Left lung (tissue), 4 donors: ENCODE measurements at regions not wholly inside any gene's neighbourhood (a gene's known extent, or its start where the extent isn't known, plus 50 kb on each side); places are given as distances from the start of the nearest gene placed in this dataset.
"Not testable (repeated sequence)": the region's sequence is repeated elsewhere in the genome, so short reads cannot be mapped to it uniquely, and the experiment has no call there.

ENCODE experiments used
- ATAC-seq: fragments of 200-7000 bp; cut with Tn5 transposase; one replicate; pipeline ENCODE4 v1.9.1; 2020; ENCODE audit warnings: moderate library complexity
- DNase-seq, 4 donors: peaks; one replicate each; pipeline ENCODE4 v3.0.0-alpha.2; 2013 to 2020
- H3K27ac ChIP-seq, 2 donors: fragments of 200-600 bp; sonication (generic) in 1 of 2; one replicate each; pipeline versions ENCODE4 v1.5.0 to v1.8.0; 2020 to 2021
- H3K27me3 ChIP-seq, 2 donors: fragments of 200-600 bp; sonication (generic) in 1 of 2; one replicate each; pipeline versions ENCODE4 v1.5.0 to v1.8.0; 2020 to 2021
- H3K36me3 ChIP-seq, 2 donors: fragments of 200-600 bp; sonication (generic) in 1 of 2; one replicate each; pipeline versions ENCODE4 v1.5.0 to v1.8.0; 2020 to 2021
- H3K4me1 ChIP-seq, 2 donors: fragments of 200-600 bp; one replicate each; pipeline ENCODE4 v1.8.0; 2021
- H3K4me3 ChIP-seq, 2 donors: fragments of 200-600 bp; sonication (generic) in 1 of 2; one replicate each; pipeline versions ENCODE4 v1.5.0 to v1.8.0; 2020 to 2021; ENCODE audit warnings: mild to moderate bottlenecking in 1 of 2
- H3K9me3 ChIP-seq, 2 donors: fragments of 200-600 bp; sonication (generic) in 1 of 2; one replicate each; pipeline versions ENCODE4 v1.5.0 to v1.8.0; 2020 to 2021
- CTCF ChIP-seq, 2 donors: fragments of 200-600 bp; sonication (generic) in 1 of 2; IDR thresholded peaks; one replicate each; pipeline versions ENCODE4 v1.5.0 to v1.8.0; 2021; ENCODE audit warnings: antibody characterized with exemption in 2 of 2
- intact Hi-C, 2 donors: fragments of 100-400 bp; cut with DNase I; formaldehyde crosslinking; loops; one replicate each; pipeline versions ENCODE4 v1.11.2 to v1.14.2; 2022
- donor health status: DM: no; HTN: yes; CAD: no.
- donor health status: DM: no; HTN: no; CAD: no.

GRCh38 chr7:24441314-24442027, 131.8 kb upstream of the PALS2 start:
- TF ChIP-seq CTCF (IDR thresholded peaks at IDR 0.05): no peak
- Histone ChIP-seq H3K27me3 (no peaks in the 10 kb centered on the region), H3K27ac (no peak overlapping the region), H3K36me3 (no peaks in the 10 kb centered on the region), H3K9me3 (no peaks in the 10 kb centered on the region), H3K4me1 (no peaks in the 10 kb centered on the region), H3K4me3 (no peak overlapping the region)
- intact Hi-C loops: no loop called here
- peak in 2 of 4 donors; percentile 45 to 50 for DNase-seq
- no peak for ATAC-seq

- Histone ChIP-seq H3K36me3 (no peaks in the 10 kb centered on the region), H3K9me3 (no peaks in the 10 kb centered on the region), H3K27ac (no peak overlapping the region), H3K4me1 (no peaks in the 10 kb centered on the region), H3K4me3 (no peak overlapping the region), H3K27me3 (no peaks in the 10 kb centered on the region)
- intact Hi-C loops: no loop called here
- TF ChIP-seq CTCF (IDR thresholded peaks at IDR 0.05): no peak
- DNase-seq (peak in 1 of 4 donors; percentile 8), ATAC-seq (no peak)
Measured at GRCh38 chr7:24442170-24442777, 131.0 kb upstream of the PALS2 start.

GRCh38 chr7:24444666-24445440, 128.4 kb upstream of the PALS2 start:
- DNase-seq: no peak
- TF ChIP-seq CTCF (IDR thresholded peaks at IDR 0.05): no peak
- no peaks in the 10 kb centered on the region for H3K9me3 ChIP-seq

GRCh38 chr7:24448038-24448437, 125.2 kb upstream of the PALS2 start:
- H3K27me3 ChIP-seq: no peaks in the 10 kb centered on the region
- H3K4me3 ChIP-seq: no peak overlapping the region
- intact Hi-C loops: no loop called here
- no peak for TF ChIP-seq CTCF (IDR thresholded peaks at IDR 0.05)
- ATAC-seq (no peak), DNase-seq (no peak)
- no peaks in the 10 kb centered on the region for H3K4me1 ChIP-seq
- H3K27ac ChIP-seq: no peak overlapping the region
- H3K9me3 ChIP-seq: no peaks in the 10 kb centered on the region
- no peaks in the 10 kb centered on the region for H3K36me3 ChIP-seq

More at GRCh38 chr7:24444666-24445440, 128.4 kb upstream of the PALS2 start:
- Histone ChIP-seq H3K4me1 (no peaks in the 10 kb centered on the region), H3K27ac (no peak overlapping the region), H3K27me3 (no peaks in the 10 kb centered on the region), H3K36me3 (no peaks in the 10 kb centered on the region), H3K4me3 (no peak overlapping the region)
- ATAC-seq: no peak
- intact Hi-C loops: no loop called here

- H3K4me1 ChIP-seq, DNase-seq, H3K27ac ChIP-seq, intact Hi-C loops, ATAC-seq, H3K27me3 ChIP-seq, H3K4me3 ChIP-seq, H3K36me3 ChIP-seq, H3K9me3 ChIP-seq: not testable (repeated sequence)
Measured at GRCh38 chr7:24449416-24449815, 123.8 kb upstream of the PALS2 start.
